ENCODE measurements at regions not wholly inside any gene's neighbourhood (a gene's known extent, or its start where the extent isn't known, plus 50 kb on each side); places are given as distances from the start of the nearest gene placed in this dataset.

GRCh38 chr1:229870381-229870780 is 196.7 kb upstream of the GALNT2 start:
- TF ChIP-seq, protein P1, sequence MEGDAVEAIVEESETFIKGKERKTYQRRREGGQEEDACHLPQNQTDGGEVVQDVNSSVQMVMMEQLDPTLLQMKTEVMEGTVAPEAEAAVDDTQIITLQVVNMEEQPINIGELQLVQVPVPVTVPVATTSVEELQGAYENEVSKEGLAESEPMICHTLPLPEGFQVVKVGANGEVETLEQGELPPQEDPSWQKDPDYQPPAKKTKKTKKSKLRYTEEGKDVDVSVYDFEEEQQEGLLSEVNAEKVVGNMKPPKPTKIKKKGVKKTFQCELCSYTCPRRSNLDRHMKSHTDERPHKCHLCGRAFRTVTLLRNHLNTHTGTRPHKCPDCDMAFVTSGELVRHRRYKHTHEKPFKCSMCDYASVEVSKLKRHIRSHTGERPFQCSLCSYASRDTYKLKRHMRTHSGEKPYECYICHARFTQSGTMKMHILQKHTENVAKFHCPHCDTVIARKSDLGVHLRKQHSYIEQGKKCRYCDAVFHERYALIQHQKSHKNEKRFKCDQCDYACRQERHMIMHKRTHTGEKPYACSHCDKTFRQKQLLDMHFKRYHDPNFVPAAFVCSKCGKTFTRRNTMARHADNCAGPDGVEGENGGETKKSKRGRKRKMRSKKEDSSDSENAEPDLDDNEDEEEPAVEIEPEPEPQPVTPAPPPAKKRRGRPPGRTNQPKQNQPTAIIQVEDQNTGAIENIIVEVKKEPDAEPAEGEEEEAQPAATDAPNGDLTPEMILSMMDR (IDR thresholded peaks at IDR 0.05): no peak
- TF ChIP-seq EZH2 (IDR thresholded peaks at IDR 0.05; ENCODE audit: borderline replicate concordance, insufficient read depth, low read depth, low read length, poor library complexity, severe bottlenecking): no peak

All from B cell (primary cell).